AG04450 (cell line): ENCODE measurements at regions not wholly inside any gene's neighbourhood (a gene's known extent, or its start where the extent isn't known, plus 50 kb on each side); places are given as distances from the start of the nearest gene placed in this dataset.

Experiments
- CTCF ChIA-PET: fragments of 300-600, 350-600 bp; formaldehyde crosslinking; extraction: SDS; loops from one replicate; lab custom pipeline; 2022; ENCODE audit warnings: antibody characterized with exemption, inconsistent platforms; lab: Charles Lee
- POLR2A ChIA-PET: fragments of 350-600 bp; formaldehyde crosslinking; extraction: SDS; loops from one replicate; lab custom pipeline; 2021; ENCODE audit warnings: antibody characterized with exemption, inconsistent platforms; lab: Yijun Ruan, JAX
- DNase-seq: peaks from one replicate; pipeline ENCODE4 v3.0.0-alpha.2; 2011; ENCODE audit warnings: low read depth, low spot score
- H3K27ac ChIP-seq: one replicate; pipeline ENCODE4 v1.5.1; 2012; ENCODE audit warnings: low read depth, low read length, control low read depth
- H3K27me3 ChIP-seq: one replicate; pipeline ENCODE4 v1.6.0; 2012; ENCODE audit warnings: low read length; ENCODE audit not compliant: control insufficient read depth, insufficient read depth
- H3K4me3 ChIP-seq: 2 replicates; pipeline ENCODE4 v1.5.1; 2011; ENCODE audit warnings: mild to moderate bottlenecking, low read depth, low read length, control low read depth
- H3K9me3 ChIP-seq: 2 replicates; pipeline ENCODE4 v1.5.1; 2012; ENCODE audit warnings: low read length; ENCODE audit not compliant: control insufficient read depth, insufficient read depth
- CTCF ChIP-seq: IDR thresholded peaks from 2 replicates; pipeline ENCODE4 v1.5.1; 2011; ENCODE audit warnings: low read depth, low read length, control low read depth, inconsistent platforms

GRCh38 chr5:112560371-112560770 is 141.3 kb upstream of the EPB41L4A start:
- H3K9me3 ChIP-seq: peaks cover 8% of the 10 kb centered on the region
- no peak for TF ChIP-seq CTCF
- CTCF ChIA-PET: interaction anchor here (0.8 kb wide), 1 partner anchor 196 kb away, joined by 3 read pairs; no protein-coding TSS in a partner anchor
- H3K27me3 ChIP-seq: no peaks in the 10 kb centered on the region
- POLR2A ChIA-PET: no interaction called here
- no peak overlapping the region for H3K27ac ChIP-seq
- DNase-seq: no peak
- H3K4me3 ChIP-seq: no peak overlapping the region

GRCh38 chr5:112563169-112563826 is 144.2 kb upstream of the EPB41L4A start:
- ChIA-PET POLR2A (no interaction called here), CTCF (no interaction called here)
- H3K4me3 ChIP-seq: no peak overlapping the region
- no peak overlapping the region for H3K27ac ChIP-seq
- TF ChIP-seq CTCF: no peak
- H3K9me3 ChIP-seq: peaks cover 8% of the 10 kb centered on the region
- no peaks in the 10 kb centered on the region for H3K27me3 ChIP-seq
- no peak for DNase-seq

GRCh38 chr5:112566251-112566650 is 147.2 kb upstream of the EPB41L4A start:
- no peak overlapping the region for H3K27ac ChIP-seq
- ChIA-PET POLR2A (no interaction called here), CTCF (no interaction called here)
- DNase-seq: no peak
- H3K9me3 ChIP-seq: peaks cover 8% of the 10 kb centered on the region
- no peaks in the 10 kb centered on the region for H3K27me3 ChIP-seq
- TF ChIP-seq CTCF: no peak
- H3K4me3 ChIP-seq: no peak overlapping the region

GRCh38 chr5:112569596-112569995 is 150.5 kb upstream of the EPB41L4A start:
- DNase-seq: no peak
- CTCF ChIA-PET: no interaction called here
- Histone ChIP-seq H3K27ac (no peak overlapping the region), H3K4me3 (no peak overlapping the region), H3K27me3 (no peaks in the 10 kb centered on the region), H3K9me3 (no peaks in the 10 kb centered on the region)
- POLR2A ChIA-PET: no interaction called here
- no peak for TF ChIP-seq CTCF

- DNase-seq: no peak
These were observed 151.8 kb upstream of the EPB41L4A start for GRCh38 chr5:112570708-112571444.

More at GRCh38 chr5:112570708-112571444, 151.8 kb upstream of the EPB41L4A start:
- CTCF ChIA-PET: no interaction called here
- Histone ChIP-seq H3K27me3 (no peaks in the 10 kb centered on the region), H3K4me3 (no peak overlapping the region), H3K9me3 (no peaks in the 10 kb centered on the region), H3K27ac (no peak overlapping the region)
- TF ChIP-seq CTCF: no peak
- POLR2A ChIA-PET: no interaction called here
